GM12878 (cell line): ENCODE measurements at regions not wholly inside any gene's neighbourhood (a gene's known extent, or its start where the extent isn't known, plus 50 kb on each side); places are given as distances from the start of the nearest gene placed in this dataset.

Source experiments
- ATAC-seq: fragments of 200-7000 bp; cut with Tn5 transposase; 3 replicates; pipeline ENCODE4 v1.9.1; 2020; ENCODE audit warnings: mild to moderate bottlenecking, moderate library complexity
- BruUV-seq: library from RNA; stranded (reverse); fragments of 400-500 nt; replicated peaks from 2 replicates; lab custom pipeline; 2021; lab: Mats Ljungman, UMichigan
- CTCF ChIA-PET: fragments of 300-600 bp; sonication (Branson Sonifier 250); formaldehyde crosslinking; extraction: SDS; loops from one replicate; lab custom pipeline; 2021; ENCODE audit warnings: inconsistent platforms; lab: Yijun Ruan, JAX
- POLR2A ChIA-PET: fragments of 350-600 bp; formaldehyde crosslinking; extraction: SDS; loops from one replicate; lab custom pipeline; 2021; ENCODE audit warnings: inconsistent platforms; lab: Charles Lee
- RAD21 ChIA-PET: fragments of 300-600 bp; sonication (Branson Sonifier 250); formaldehyde crosslinking; loops from one replicate; lab custom pipeline; 2023; ENCODE audit warnings: antibody characterized with exemption; ENCODE audit not compliant: unreplicated experiment; lab: Charles Lee
- SMC1A ChIA-PET: fragments of 300-600 bp; sonication (Branson Sonifier 250); formaldehyde crosslinking; loops from one replicate; lab custom pipeline; 2023; ENCODE audit not compliant: unreplicated experiment, uncharacterized antibody; lab: Charles Lee
- DNase-seq: peaks from one replicate; pipeline ENCODE4 v3.0.0-alpha.2; 2011; ENCODE audit warnings: low read depth, low spot score
- FAIRE-seq: peaks from 3 replicates; lab custom pipeline; 2011; peaks lifted over from hg19 to GRCh38; lab: Jason Lieb, UNC
- H2AFZ ChIP-seq: 2 replicates; pipeline ENCODE4 v1.6.0; 2011; ENCODE audit warnings: low read depth, low read length, control low read depth; ENCODE audit not compliant: control insufficient read depth
- H3K27ac ChIP-seq: 2 replicates; pipeline ENCODE4 v1.5.1; 2011; ENCODE audit warnings: control low read depth; ENCODE audit not compliant: control insufficient read depth, insufficient read depth
- H3K27me3 ChIP-seq, 2 experiments: replicated peaks in 1 of 2; 2 replicates each; pipeline versions ENCODE4 v1.6.0 to v1.6.1; 2011; ENCODE audit warnings: low read length in 1 of 2; ENCODE audit not compliant: control insufficient read depth in 2 of 2, insufficient read depth in 2 of 2
- H3K36me3 ChIP-seq, 2 experiments: 2 replicates each; pipeline ENCODE4 v1.5.1; 2011; ENCODE audit warnings: low read length in 1 of 2; ENCODE audit not compliant: control insufficient read depth in 2 of 2, insufficient read depth in 2 of 2
- H3K4me1 ChIP-seq: 2 replicates; pipeline ENCODE4 v1.6.1; 2011; ENCODE audit warnings: mild to moderate bottlenecking, low read length, moderate library complexity, mixed read lengths; ENCODE audit not compliant: control insufficient read depth, insufficient read depth
- H3K4me2 ChIP-seq: 2 replicates; pipeline ENCODE4 v1.6.0; 2011; ENCODE audit warnings: control low read depth; ENCODE audit not compliant: control insufficient read depth, insufficient read depth
- H3K4me3 ChIP-seq: fragments of 200-600 bp; sonication (generic); 2 replicates; pipeline ENCODE4 v1.5.1; 2016
- H3K79me2 ChIP-seq: 2 replicates; pipeline ENCODE4 v1.6.0; 2011; ENCODE audit warnings: low read length; ENCODE audit not compliant: control insufficient read depth, insufficient read depth
- H3K9ac ChIP-seq: 2 replicates; pipeline ENCODE4 v1.8.0; 2011; ENCODE audit warnings: low read length, control low read depth, mixed read lengths; ENCODE audit not compliant: control insufficient read depth, insufficient read depth
- H3K9me3 ChIP-seq: replicated peaks from 3 replicates; pipeline ENCODE4 v1.5.1; 2011; ENCODE audit warnings: mild to moderate bottlenecking, low read length; ENCODE audit not compliant: control insufficient read depth, insufficient read depth
- H4K20me1 ChIP-seq: 2 replicates; pipeline ENCODE4 v1.6.0; 2011; ENCODE audit not compliant: control insufficient read depth, insufficient read depth
- ASH2L ChIP-seq: fragments of 300-600, 200-600 bp; sonication (generic); IDR thresholded peaks from 2 replicates; pipeline ENCODE4 v1.6.1; 2017; ENCODE audit warnings: low read depth, mild to moderate bottlenecking, borderline replicate concordance
- CBFB ChIP-seq: IDR thresholded peaks from 2 replicates; pipeline ENCODE4 v1.6.1; 2016; ENCODE audit warnings: antibody characterized with exemption, low read depth
- ETV6 ChIP-seq, 2 experiments: fragments of 450-650 bp in 1 of 2; IDR thresholded peaks in 1 of 2; conservative IDR thresholded peaks in 1 of 2; 2 replicates each; pipeline ENCODE4 v1.6.1; 2014; ENCODE audit warnings: antibody characterized with exemption in 1 of 2, borderline replicate concordance in 1 of 2, low read depth in 1 of 2, mild to moderate bottlenecking in 1 of 2, moderate library complexity in 1 of 2
- FOXM1 ChIP-seq: IDR thresholded peaks from 2 replicates; pipeline ENCODE4 v1.6.1; 2012; ENCODE audit warnings: low read depth, mild to moderate bottlenecking, inconsistent platforms, low read length, moderate library complexity
- HCFC1 ChIP-seq: fragments of 150-350 bp; IDR thresholded peaks from 2 replicates; pipeline ENCODE4 v1.6.1; 2014; ENCODE audit warnings: low read length
- HDAC2 ChIP-seq: fragments of 200-600 bp; sonication (generic); IDR thresholded peaks from 2 replicates; pipeline ENCODE4 v1.6.1; 2017
- NFXL1 ChIP-seq: fragments of 450-650 bp; IDR thresholded peaks from 2 replicates; pipeline ENCODE4 v1.6.1; 2017; ENCODE audit warnings: antibody characterized with exemption, mild to moderate bottlenecking, borderline replicate concordance
- NR2C2 ChIP-seq: IDR thresholded peaks from 2 replicates; pipeline ENCODE4 v1.6.1; 2011; ENCODE audit warnings: borderline replicate concordance, low read depth; ENCODE audit not compliant: control insufficient read depth, insufficient read length
- RAD51 ChIP-seq: fragments of 450-650 bp; IDR thresholded peaks from 2 replicates; pipeline ENCODE4 v1.6.1; 2016; ENCODE audit warnings: moderate library complexity, mild to moderate bottlenecking, inconsistent platforms
- SRF ChIP-seq, 2 experiments: IDR thresholded peaks; 2 replicates each; pipeline ENCODE4 v1.6.1; 2011; ENCODE audit warnings: low read depth in 2 of 2, low read length in 2 of 2, mild to moderate bottlenecking in 1 of 2, moderate library complexity in 1 of 2
- WGBS: methylation state at CpG from one replicate; pipeline ENCODE4 v1.1.6; 2016; ENCODE audit warnings: low lambda C conversion rate; ENCODE audit not compliant: insufficient replicate concordance, insufficient coverage; ENCODE audit errors: missing lambda C conversion rate; 5-methylcytosine and 5-hydroxymethylcytosine counted together
- in situ Hi-C: fragments of 300-500 bp; cut with MboI; formaldehyde crosslinking; loops from 9 replicates; pipeline ENCODE4 v1.14.3; 2018; ENCODE audit warnings: mixed read lengths
- intact Hi-C: fragments of 100-400 bp; cut with micrococcal nuclease; formaldehyde crosslinking; loops from one replicate; pipeline ENCODE4 v1.14.2; 2022; ENCODE audit not compliant: unreplicated experiment
- TF ChIP-seq, protein P1 (sequence below): fragments of 450-650 bp; IDR thresholded peaks from 2 replicates; pipeline ENCODE4 v1.6.1; 2016; ENCODE audit warnings: mild to moderate bottlenecking, moderate library complexity, borderline replicate concordance
- TF ChIP-seq, protein P2 (sequence below): IDR thresholded peaks from 2 replicates; pipeline ENCODE4 v1.6.1; 2012; ENCODE audit warnings: mild to moderate bottlenecking, low read depth, low read length
- TF ChIP-seq, protein P3 (sequence below): fragments of 450-650 bp; IDR thresholded peaks from 2 replicates; pipeline ENCODE4 v1.6.1; 2017; ENCODE audit warnings: borderline replicate concordance

DNA sequence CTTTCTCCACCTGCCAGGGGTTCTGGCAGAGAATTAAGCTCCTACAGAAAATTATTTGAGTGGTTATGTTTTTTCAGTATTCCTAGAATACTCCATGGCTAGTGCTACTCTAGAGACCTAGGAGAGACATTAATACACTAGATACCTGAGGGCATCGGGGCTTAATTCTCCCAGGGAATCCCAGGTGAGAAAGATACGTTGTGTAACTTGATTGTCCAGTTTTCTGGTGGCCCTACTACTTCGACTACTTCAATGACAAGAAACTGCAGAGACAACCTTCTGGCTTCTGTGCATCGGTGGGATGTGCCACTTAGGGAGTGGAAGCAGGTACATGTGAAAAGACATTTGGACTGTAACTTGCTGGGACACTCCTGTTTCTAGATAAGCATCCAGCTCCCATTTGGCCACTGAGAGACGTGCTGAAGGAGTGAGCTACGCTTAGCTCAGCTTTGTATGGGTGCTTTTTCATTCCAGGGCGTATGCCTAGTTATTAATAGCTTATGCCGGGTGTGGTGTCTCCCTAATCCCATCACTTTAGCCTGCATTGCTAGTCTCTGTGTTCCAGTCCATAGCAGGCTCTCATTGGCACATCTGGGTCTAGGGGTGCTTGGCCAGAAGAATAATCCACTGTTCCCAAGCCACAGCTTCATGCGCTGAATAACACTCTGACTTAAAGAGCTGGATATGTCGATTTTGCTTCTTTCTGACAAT lies 300.7 kb downstream of the SIPA1L2 start:
- intact Hi-C loops (no loop called here), in situ Hi-C loops (no loop called here)
- no peaks in the 10 kb centered on the region for H3K79me2 ChIP-seq
- no peak for ATAC-seq
- H3K4me3 ChIP-seq: no peak overlapping the region
- no peak overlapping the region for H3K4me2 ChIP-seq
- DNase-seq: no peak
- BruUV-seq: no TSS peak
- RAD21 ChIA-PET: no interaction called here
- no peaks in the 10 kb centered on the region for H3K27me3 ChIP-seq
- H3K27ac ChIP-seq: no peak overlapping the region
- H3K36me3 ChIP-seq: no peaks in the 10 kb centered on the region
- H4K20me1 ChIP-seq: no peaks in the 10 kb centered on the region
- POLR2A ChIA-PET: no interaction called here
- no peak overlapping the region for H3K9ac ChIP-seq
- no peak overlapping the region for H2AFZ ChIP-seq
- no peak for FAIRE-seq
- no peaks in the 10 kb centered on the region; the same call in 2 of the 3 replicates for H3K9me3 ChIP-seq
- SMC1A ChIA-PET: no interaction called here
- no peaks in the 10 kb centered on the region for H3K4me1 ChIP-seq
- CTCF ChIA-PET: no interaction called here
- TF ChIP-seq RAD51 (no peak), HDAC2 (no peak), CBFB (no peak), HCFC1 (no peak), ETV6 (conservative IDR thresholded peaks at IDR 0.05 in 1 of 2, IDR thresholded peaks at IDR 0.05 in 1 of 2; ENCODE audit: borderline replicate concordance in 1 of 2, low read depth in 1 of 2) (no peak), FOXM1 (no peak), NFXL1 (no peak), ASH2L (no peak), SRF (IDR thresholded peaks at IDR 0.05; ENCODE audit: low read depth in 2 of 2, low read length in 2 of 2) (no peak), NR2C2 (no peak)
- TF ChIP-seq, protein P1, sequence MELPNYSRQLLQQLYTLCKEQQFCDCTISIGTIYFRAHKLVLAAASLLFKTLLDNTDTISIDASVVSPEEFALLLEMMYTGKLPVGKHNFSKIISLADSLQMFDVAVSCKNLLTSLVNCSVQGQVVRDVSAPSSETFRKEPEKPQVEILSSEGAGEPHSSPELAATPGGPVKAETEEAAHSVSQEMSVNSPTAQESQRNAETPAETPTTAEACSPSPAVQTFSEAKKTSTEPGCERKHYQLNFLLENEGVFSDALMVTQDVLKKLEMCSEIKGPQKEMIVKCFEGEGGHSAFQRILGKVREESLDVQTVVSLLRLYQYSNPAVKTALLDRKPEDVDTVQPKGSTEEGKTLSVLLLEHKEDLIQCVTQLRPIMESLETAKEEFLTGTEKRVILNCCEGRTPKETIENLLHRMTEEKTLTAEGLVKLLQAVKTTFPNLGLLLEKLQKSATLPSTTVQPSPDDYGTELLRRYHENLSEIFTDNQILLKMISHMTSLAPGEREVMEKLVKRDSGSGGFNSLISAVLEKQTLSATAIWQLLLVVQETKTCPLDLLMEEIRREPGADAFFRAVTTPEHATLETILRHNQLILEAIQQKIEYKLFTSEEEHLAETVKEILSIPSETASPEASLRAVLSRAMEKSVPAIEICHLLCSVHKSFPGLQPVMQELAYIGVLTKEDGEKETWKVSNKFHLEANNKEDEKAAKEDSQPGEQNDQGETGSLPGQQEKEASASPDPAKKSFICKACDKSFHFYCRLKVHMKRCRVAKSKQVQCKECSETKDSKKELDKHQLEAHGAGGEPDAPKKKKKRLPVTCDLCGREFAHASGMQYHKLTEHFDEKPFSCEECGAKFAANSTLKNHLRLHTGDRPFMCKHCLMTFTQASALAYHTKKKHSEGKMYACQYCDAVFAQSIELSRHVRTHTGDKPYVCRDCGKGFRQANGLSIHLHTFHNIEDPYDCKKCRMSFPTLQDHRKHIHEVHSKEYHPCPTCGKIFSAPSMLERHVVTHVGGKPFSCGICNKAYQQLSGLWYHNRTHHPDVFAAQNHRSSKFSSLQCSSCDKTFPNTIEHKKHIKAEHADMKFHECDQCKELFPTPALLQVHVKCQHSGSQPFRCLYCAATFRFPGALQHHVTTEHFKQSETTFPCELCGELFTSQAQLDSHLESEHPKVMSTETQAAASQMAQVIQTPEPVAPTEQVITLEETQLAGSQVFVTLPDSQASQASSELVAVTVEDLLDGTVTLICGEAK: no peak
- TF ChIP-seq, protein P2, sequence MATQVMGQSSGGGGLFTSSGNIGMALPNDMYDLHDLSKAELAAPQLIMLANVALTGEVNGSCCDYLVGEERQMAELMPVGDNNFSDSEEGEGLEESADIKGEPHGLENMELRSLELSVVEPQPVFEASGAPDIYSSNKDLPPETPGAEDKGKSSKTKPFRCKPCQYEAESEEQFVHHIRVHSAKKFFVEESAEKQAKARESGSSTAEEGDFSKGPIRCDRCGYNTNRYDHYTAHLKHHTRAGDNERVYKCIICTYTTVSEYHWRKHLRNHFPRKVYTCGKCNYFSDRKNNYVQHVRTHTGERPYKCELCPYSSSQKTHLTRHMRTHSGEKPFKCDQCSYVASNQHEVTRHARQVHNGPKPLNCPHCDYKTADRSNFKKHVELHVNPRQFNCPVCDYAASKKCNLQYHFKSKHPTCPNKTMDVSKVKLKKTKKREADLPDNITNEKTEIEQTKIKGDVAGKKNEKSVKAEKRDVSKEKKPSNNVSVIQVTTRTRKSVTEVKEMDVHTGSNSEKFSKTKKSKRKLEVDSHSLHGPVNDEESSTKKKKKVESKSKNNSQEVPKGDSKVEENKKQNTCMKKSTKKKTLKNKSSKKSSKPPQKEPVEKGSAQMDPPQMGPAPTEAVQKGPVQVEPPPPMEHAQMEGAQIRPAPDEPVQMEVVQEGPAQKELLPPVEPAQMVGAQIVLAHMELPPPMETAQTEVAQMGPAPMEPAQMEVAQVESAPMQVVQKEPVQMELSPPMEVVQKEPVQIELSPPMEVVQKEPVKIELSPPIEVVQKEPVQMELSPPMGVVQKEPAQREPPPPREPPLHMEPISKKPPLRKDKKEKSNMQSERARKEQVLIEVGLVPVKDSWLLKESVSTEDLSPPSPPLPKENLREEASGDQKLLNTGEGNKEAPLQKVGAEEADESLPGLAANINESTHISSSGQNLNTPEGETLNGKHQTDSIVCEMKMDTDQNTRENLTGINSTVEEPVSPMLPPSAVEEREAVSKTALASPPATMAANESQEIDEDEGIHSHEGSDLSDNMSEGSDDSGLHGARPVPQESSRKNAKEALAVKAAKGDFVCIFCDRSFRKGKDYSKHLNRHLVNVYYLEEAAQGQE: no peak
- TF ChIP-seq, protein P3, sequence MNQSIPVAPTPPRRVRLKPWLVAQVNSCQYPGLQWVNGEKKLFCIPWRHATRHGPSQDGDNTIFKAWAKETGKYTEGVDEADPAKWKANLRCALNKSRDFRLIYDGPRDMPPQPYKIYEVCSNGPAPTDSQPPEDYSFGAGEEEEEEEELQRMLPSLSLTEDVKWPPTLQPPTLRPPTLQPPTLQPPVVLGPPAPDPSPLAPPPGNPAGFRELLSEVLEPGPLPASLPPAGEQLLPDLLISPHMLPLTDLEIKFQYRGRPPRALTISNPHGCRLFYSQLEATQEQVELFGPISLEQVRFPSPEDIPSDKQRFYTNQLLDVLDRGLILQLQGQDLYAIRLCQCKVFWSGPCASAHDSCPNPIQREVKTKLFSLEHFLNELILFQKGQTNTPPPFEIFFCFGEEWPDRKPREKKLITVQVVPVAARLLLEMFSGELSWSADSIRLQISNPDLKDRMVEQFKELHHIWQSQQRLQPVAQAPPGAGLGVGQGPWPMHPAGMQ: no peak
- TF ChIP-seq, all 136 proteins: peak for 0
- WGBS: 36% methylated on average over 10 of the region's 10 CpGs
